ENCODE measurements at regions not wholly inside any gene's neighbourhood (a gene's known extent, or its start where the extent isn't known, plus 50 kb on each side); places are given as distances from the start of the nearest gene placed in this dataset.

DNA sequence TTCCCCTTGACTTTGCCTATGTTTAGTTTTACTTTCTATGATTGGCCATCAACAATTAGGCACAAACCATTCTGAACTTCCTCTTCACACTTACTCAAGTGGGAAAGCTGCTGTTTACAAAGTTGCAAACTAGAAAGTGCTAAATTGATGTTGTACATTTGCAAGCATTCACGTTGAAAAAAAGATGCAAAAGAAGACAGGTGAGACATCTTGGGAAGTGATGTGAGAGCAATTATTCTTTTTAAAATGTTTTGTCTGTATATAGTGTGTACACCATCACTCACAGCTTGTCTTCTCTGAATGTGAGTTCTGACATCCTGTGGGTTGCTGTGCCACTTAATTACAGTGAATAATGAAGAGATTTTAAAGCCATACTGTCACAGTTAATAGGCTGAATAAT is 874.1 kb upstream of the LRATD1 start:
- Histone ChIP-seq H3K9me3 (ENCODE audit: low read depth, low read length) (no peaks in the 10 kb centered on the region), H3K4me3 (ENCODE audit: insufficient read depth, low read length) (no peak overlapping the region), H3K27me3 (ENCODE audit: insufficient read depth, low read length) (no peaks in the 10 kb centered on the region), H4K20me1 (ENCODE audit: insufficient read depth, low read length) (no peaks in the 10 kb centered on the region), H3K4me1 (ENCODE audit: insufficient read depth, low read length) (no peaks in the 10 kb centered on the region), H2AFZ (ENCODE audit: low read length) (no peak overlapping the region), H3K27ac (ENCODE audit: low read depth, low read length) (no peak overlapping the region), H3K36me3 (ENCODE audit: insufficient read depth, low read length) (no peaks in the 10 kb centered on the region), H3K79me2 (ENCODE audit: insufficient read depth, low read length) (no peaks in the 10 kb centered on the region), H3K4me2 (ENCODE audit: insufficient read depth, low read length) (no peak overlapping the region)
- no peak for DNase-seq (ENCODE audit: insufficient read length, low spot score, missing footprints)
- TF ChIP-seq, protein P1, sequence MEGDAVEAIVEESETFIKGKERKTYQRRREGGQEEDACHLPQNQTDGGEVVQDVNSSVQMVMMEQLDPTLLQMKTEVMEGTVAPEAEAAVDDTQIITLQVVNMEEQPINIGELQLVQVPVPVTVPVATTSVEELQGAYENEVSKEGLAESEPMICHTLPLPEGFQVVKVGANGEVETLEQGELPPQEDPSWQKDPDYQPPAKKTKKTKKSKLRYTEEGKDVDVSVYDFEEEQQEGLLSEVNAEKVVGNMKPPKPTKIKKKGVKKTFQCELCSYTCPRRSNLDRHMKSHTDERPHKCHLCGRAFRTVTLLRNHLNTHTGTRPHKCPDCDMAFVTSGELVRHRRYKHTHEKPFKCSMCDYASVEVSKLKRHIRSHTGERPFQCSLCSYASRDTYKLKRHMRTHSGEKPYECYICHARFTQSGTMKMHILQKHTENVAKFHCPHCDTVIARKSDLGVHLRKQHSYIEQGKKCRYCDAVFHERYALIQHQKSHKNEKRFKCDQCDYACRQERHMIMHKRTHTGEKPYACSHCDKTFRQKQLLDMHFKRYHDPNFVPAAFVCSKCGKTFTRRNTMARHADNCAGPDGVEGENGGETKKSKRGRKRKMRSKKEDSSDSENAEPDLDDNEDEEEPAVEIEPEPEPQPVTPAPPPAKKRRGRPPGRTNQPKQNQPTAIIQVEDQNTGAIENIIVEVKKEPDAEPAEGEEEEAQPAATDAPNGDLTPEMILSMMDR (IDR thresholded peaks at IDR 0.05; ENCODE audit: extremely low read depth, low read depth, low read length) = no peak

DNA sequence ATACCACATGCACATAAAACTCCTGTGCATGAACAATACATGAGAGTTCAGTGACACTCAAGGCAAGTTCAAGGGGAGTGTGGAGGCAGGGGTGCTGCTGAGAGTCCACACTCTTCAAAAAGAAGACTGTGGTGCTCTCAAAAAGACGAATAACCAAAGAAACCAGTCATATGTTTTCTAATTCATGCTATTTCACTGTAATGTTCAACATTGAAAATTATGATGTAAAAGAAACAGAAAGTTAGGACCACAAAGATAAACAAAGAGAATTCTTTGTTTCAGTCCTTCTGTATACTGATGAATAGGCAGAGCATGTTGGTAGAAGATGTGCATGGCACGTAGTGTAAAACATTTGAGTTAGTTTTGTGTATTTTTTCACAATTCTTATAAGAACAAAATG is 864.2 kb upstream of the LRATD1 start:
- H4K20me1 ChIP-seq (ENCODE audit: insufficient read depth, low read length) = no peaks in the 10 kb centered on the region
- no peaks in the 10 kb centered on the region for H3K36me3 ChIP-seq (ENCODE audit: insufficient read depth, low read length)
- no peak overlapping the region for H2AFZ ChIP-seq (ENCODE audit: low read length)
- TF ChIP-seq, protein P1 (IDR thresholded peaks at IDR 0.05; ENCODE audit: extremely low read depth, low read depth, low read length) = no peak
- DNase-seq (ENCODE audit: insufficient read length, low spot score, missing footprints) = no peak
- H3K4me2 ChIP-seq (ENCODE audit: insufficient read depth, low read length) = no peak overlapping the region
- no peak overlapping the region for H3K27ac ChIP-seq (ENCODE audit: low read depth, low read length)
- no peaks in the 10 kb centered on the region for H3K4me1 ChIP-seq (ENCODE audit: insufficient read depth, low read length)
- no peaks in the 10 kb centered on the region for H3K79me2 ChIP-seq (ENCODE audit: insufficient read depth, low read length)
- H3K27me3 ChIP-seq (ENCODE audit: insufficient read depth, low read length) = no peaks in the 10 kb centered on the region
- H3K9me3 ChIP-seq (ENCODE audit: low read depth, low read length) = no peaks in the 10 kb centered on the region
- no peak overlapping the region for H3K4me3 ChIP-seq (ENCODE audit: insufficient read depth, low read length)

DNA sequence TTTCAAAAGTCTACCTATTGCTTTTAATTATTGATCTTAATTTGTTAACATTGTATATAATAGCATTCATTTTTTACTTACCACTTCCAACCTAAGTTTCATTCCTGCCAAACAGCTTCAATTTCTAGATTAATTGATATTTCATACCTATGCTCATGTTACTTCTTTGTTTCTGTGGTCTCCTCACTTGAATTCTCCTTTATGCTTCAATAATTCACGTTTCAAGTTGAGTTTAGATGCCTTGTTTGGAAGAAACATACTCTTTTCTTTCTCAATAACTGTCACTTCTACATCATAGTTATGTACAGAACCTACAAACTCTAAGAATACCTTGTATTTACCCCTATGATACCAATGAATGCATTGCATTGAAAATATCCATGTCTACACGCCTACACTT is 862.2 kb upstream of the LRATD1 start:
- no peak overlapping the region for H2AFZ ChIP-seq (ENCODE audit: low read length)
- DNase-seq (ENCODE audit: insufficient read length, low spot score, missing footprints) = no peak
- no peaks in the 10 kb centered on the region for H3K9me3 ChIP-seq (ENCODE audit: low read depth, low read length)
- no peak overlapping the region for H3K4me2 ChIP-seq (ENCODE audit: insufficient read depth, low read length)
- TF ChIP-seq, protein P1 (IDR thresholded peaks at IDR 0.05; ENCODE audit: extremely low read depth, low read depth, low read length) = no peak
- H3K27me3 ChIP-seq (ENCODE audit: insufficient read depth, low read length) = no peaks in the 10 kb centered on the region
- H3K4me1 ChIP-seq (ENCODE audit: insufficient read depth, low read length) = no peaks in the 10 kb centered on the region
- no peak overlapping the region for H3K4me3 ChIP-seq (ENCODE audit: insufficient read depth, low read length)
- H4K20me1 ChIP-seq (ENCODE audit: insufficient read depth, low read length) = no peaks in the 10 kb centered on the region
- no peaks in the 10 kb centered on the region for H3K36me3 ChIP-seq (ENCODE audit: insufficient read depth, low read length)
- H3K27ac ChIP-seq (ENCODE audit: low read depth, low read length) = no peak overlapping the region
- no peaks in the 10 kb centered on the region for H3K79me2 ChIP-seq (ENCODE audit: insufficient read depth, low read length)

DNA sequence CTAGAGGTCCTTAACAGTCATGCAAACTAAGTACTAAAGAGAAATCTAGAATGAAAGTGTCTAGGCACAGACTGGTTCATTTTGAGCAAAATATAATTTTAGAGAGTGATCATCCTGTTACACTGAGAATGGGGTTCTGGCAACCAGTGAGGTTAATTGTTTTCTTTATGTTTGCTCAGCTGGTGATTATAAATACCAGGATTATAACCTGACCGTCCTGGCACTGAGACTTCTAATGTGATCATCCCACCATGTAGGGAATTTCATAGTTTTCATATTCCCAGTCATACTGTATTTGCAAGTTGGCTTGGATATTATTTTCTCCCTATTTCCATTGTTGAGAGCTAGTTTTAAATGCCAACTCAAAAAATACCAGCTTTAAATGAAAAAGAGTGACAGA is 852.5 kb upstream of the LRATD1 start:
- no peak for DNase-seq (ENCODE audit: insufficient read length, low spot score, missing footprints)
- no peaks in the 10 kb centered on the region for H3K27me3 ChIP-seq (ENCODE audit: insufficient read depth, low read length)
- H3K27ac ChIP-seq (ENCODE audit: low read depth, low read length) = no peak overlapping the region
- no peaks in the 10 kb centered on the region for H4K20me1 ChIP-seq (ENCODE audit: insufficient read depth, low read length)
- H3K4me1 ChIP-seq (ENCODE audit: insufficient read depth, low read length) = no peaks in the 10 kb centered on the region
- H3K9me3 ChIP-seq (ENCODE audit: low read depth, low read length) = no peaks in the 10 kb centered on the region
- TF ChIP-seq, protein P1 (IDR thresholded peaks at IDR 0.05; ENCODE audit: extremely low read depth, low read depth, low read length) = no peak
- no peaks in the 10 kb centered on the region for H3K36me3 ChIP-seq (ENCODE audit: insufficient read depth, low read length)
- no peak overlapping the region for H2AFZ ChIP-seq (ENCODE audit: low read length)
- no peak overlapping the region for H3K4me3 ChIP-seq (ENCODE audit: insufficient read depth, low read length)
- no peak overlapping the region for H3K4me2 ChIP-seq (ENCODE audit: insufficient read depth, low read length)
- no peaks in the 10 kb centered on the region for H3K79me2 ChIP-seq (ENCODE audit: insufficient read depth, low read length)
